Testis (tissue), 2 donors: ENCODE measurements at regions not wholly inside any gene's neighbourhood (a gene's known extent, or its start where the extent isn't known, plus 50 kb on each side); places are given as distances from the start of the nearest gene placed in this dataset.

Source experiments
- DNase-seq: peaks from one replicate; pipeline ENCODE4 v3.0.0-alpha.2; 2019
- H3K27ac ChIP-seq, 2 donors: fragments of 200-600 bp; sonication (generic); one replicate each; pipeline ENCODE4 v1.5.1; 2019
- H3K27me3 ChIP-seq: fragments of 200-600 bp; sonication (generic); one replicate; pipeline ENCODE4 v1.5.1; 2019
- H3K36me3 ChIP-seq: fragments of 200-600 bp; sonication (generic); one replicate; pipeline ENCODE4 v1.5.1; 2017; ENCODE audit warnings: low read depth; ENCODE audit errors: missing control alignments
- H3K4me1 ChIP-seq: fragments of 200-600 bp; sonication (generic); one replicate; pipeline ENCODE4 v1.5.1; 2019
- H3K4me3 ChIP-seq, 2 donors: fragments of 200-600 bp; sonication (generic); one replicate each; pipeline ENCODE4 v1.5.1; 2017 to 2019
- H3K9me3 ChIP-seq: fragments of 200-600 bp; sonication (generic); one replicate; pipeline ENCODE4 v1.5.1; 2017
- POLR2A ChIP-seq: fragments of 450-650 bp; IDR thresholded peaks from one replicate; pipeline ENCODE4 v1.6.1; 2017; ENCODE audit warnings: antibody characterized with exemption, mild to moderate bottlenecking, moderate library complexity
- WGBS, 2 donors: methylation state at CpG; one replicate each; pipeline ENCODE4 v1.1.5; 2018; 5-methylcytosine and 5-hydroxymethylcytosine counted together
- intact Hi-C: fragments of 100-400 bp; cut with DNase I; formaldehyde crosslinking; loops from one replicate; pipeline ENCODE4 v1.15.1; 2023; ENCODE audit warnings: low total_unique reads
- TF ChIP-seq, protein P1 (sequence below), 3 experiments: fragments of 450-650 bp in 2 of 3; fragments of 200-600 bp in 1 of 3; sonication (generic) in 1 of 3; IDR thresholded peaks; one replicate each; pipeline ENCODE4 v1.5.1; 2016 to 2019; ENCODE audit warnings: antibody characterized with exemption in 3 of 3, mild to moderate bottlenecking in 2 of 3, moderate library complexity in 1 of 3

DNA sequence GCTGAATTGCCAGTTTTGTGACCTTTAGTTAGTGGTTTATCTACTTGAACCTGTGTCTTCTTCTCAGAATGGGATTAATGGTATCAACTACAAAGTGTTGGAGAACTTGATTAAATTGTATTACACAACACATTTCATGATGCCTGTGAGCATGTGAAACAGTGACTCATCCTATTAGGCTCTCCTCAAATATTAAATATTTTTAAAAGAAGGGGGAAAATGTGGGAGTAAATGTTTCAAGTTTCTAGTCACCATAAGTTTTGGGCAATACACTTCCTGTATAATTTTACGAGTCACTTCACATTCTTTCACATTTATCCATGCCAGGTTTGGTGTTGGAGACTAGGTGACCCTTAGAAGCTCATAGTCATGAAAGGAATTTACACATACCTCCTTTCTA, 147.0 kb downstream of the HS3ST1 start:
- H3K4me3 ChIP-seq: no peak overlapping the region
- WGBS, 2 donors: 79 to 84% methylated on average over 1 of the region's 1 CpG
- no peaks in the 10 kb centered on the region for H3K4me1 ChIP-seq
- DNase-seq: no peak
- intact Hi-C loops: no loop called here
- no peak overlapping the region for H3K27ac ChIP-seq
- H3K36me3 ChIP-seq: no peaks in the 10 kb centered on the region
- TF ChIP-seq POLR2A: no peak
- TF ChIP-seq, protein P1, sequence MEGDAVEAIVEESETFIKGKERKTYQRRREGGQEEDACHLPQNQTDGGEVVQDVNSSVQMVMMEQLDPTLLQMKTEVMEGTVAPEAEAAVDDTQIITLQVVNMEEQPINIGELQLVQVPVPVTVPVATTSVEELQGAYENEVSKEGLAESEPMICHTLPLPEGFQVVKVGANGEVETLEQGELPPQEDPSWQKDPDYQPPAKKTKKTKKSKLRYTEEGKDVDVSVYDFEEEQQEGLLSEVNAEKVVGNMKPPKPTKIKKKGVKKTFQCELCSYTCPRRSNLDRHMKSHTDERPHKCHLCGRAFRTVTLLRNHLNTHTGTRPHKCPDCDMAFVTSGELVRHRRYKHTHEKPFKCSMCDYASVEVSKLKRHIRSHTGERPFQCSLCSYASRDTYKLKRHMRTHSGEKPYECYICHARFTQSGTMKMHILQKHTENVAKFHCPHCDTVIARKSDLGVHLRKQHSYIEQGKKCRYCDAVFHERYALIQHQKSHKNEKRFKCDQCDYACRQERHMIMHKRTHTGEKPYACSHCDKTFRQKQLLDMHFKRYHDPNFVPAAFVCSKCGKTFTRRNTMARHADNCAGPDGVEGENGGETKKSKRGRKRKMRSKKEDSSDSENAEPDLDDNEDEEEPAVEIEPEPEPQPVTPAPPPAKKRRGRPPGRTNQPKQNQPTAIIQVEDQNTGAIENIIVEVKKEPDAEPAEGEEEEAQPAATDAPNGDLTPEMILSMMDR (IDR thresholded peaks at IDR 0.05): no peak
- H3K9me3 ChIP-seq: no peaks in the 10 kb centered on the region
- H3K27me3 ChIP-seq: no peaks in the 10 kb centered on the region

DNA sequence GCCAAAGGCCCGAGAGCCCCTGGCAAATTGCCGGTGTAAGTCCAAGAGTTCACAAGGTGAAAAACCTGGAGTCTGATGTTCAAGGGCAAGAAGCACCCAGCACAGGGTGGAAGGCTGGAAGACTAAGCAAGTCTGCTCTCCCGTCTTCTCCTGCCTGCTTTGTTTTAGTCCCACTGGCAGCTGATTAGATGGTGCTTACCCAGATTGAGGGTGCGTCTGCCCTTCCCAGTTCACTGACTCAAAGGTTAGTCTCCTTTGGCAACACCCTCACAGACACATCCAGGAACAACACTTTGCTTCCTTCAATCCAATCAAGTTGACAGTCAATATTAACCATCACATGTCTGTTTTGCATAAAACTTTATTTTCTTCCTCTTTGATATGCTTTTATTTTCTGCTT, 157.4 kb downstream of the HS3ST1 start:
- Histone ChIP-seq H3K27ac (no peak overlapping the region), H3K4me3 (no peak overlapping the region), H3K27me3 (no peaks in the 10 kb centered on the region), H3K9me3 (no peaks in the 10 kb centered on the region), H3K36me3 (no peaks in the 10 kb centered on the region), H3K4me1 (no peaks in the 10 kb centered on the region)
- no peak for TF ChIP-seq POLR2A
- TF ChIP-seq, protein P1 (IDR thresholded peaks at IDR 0.05): no peak
- 72 to 85% methylated on average over 4 of the region's 4 CpGs for WGBS, 2 donors
- intact Hi-C loops: no loop called here
- DNase-seq: no peak

DNA sequence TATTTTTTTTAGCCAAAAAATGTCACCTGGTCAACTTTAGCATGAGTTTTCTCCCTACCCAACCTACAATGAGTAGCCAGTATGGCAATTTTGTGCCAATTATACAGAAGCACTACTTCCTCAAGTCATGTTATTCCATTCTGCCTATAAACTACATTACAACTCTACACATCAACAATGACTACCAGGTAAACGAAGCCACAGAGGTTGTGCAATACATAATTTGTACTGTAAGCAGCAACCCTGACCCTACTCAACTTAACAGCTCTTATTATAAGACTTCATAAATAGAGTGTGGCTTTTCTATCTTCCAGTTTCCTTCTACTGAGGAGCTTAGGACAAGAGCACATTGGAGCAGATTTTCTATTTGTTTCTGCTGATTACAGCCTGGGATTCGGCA, 160.5 kb downstream of the HS3ST1 start:
- Histone ChIP-seq H3K9me3 (no peaks in the 10 kb centered on the region), H3K27ac (no peak overlapping the region), H3K4me3 (no peak overlapping the region), H3K36me3 (no peaks in the 10 kb centered on the region), H3K4me1 (no peaks in the 10 kb centered on the region), H3K27me3 (no peaks in the 10 kb centered on the region)
- WGBS, 2 donors: 85 to 86% methylated on average over 2 of the region's 2 CpGs
- no peak for DNase-seq
- TF ChIP-seq, protein P1 (IDR thresholded peaks at IDR 0.05): no peak
- no peak for TF ChIP-seq POLR2A
- intact Hi-C loops: no loop called here

DNA sequence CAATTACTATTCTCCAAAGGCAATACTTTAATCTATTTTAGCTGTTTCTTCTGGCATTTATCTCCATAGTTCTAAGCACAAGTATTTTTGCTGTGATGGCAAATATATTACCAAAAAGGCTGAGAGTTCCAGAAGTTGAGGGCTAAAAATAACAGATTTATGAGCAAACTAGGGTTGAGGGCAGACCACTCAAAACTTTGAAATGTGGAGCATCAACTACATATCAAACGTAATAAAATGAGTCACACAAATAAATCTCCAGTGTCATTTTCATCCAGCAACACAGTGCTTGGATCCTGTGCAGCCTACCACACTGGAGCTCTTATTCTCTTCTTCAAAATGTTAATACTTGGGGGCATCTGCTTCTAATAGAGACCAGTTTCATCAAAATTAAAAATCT, 163.9 kb downstream of the HS3ST1 start:
- no peaks in the 10 kb centered on the region for H3K36me3 ChIP-seq
- no peak for DNase-seq
- TF ChIP-seq POLR2A: no peak
- TF ChIP-seq, protein P1 (IDR thresholded peaks at IDR 0.05): no peak
- no peaks in the 10 kb centered on the region for H3K4me1 ChIP-seq
- no peak overlapping the region for H3K27ac ChIP-seq
- intact Hi-C loops: no loop called here
- H3K27me3 ChIP-seq: no peaks in the 10 kb centered on the region
- no peaks in the 10 kb centered on the region for H3K9me3 ChIP-seq
- no peak overlapping the region for H3K4me3 ChIP-seq
- 42 to 60% methylated on average over 1 of the region's 1 CpG for WGBS, 2 donors

DNA sequence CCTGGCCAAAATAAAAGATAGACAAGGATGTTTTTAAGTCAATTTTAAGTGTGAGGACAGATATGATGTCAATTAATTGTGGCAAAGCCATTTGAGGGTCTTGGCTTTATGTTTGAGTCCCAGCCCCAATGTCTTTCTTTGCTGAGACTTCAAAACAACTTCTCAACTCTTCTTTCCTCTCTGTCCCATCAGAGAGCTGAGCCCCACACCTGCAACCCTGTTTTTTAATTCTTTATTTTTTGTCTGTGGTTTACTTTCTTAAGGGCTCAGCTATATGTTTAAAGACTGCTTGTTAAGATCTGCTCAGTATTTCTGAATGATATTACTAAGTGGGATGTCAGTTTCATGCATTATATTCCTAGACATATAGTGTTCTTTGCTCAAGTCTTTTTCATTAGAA, 164.3 kb downstream of the HS3ST1 start:
- DNase-seq: no peak
- no peak for TF ChIP-seq POLR2A
- TF ChIP-seq, protein P1 (IDR thresholded peaks at IDR 0.05): no peak
- H3K27ac ChIP-seq: no peak overlapping the region
- H3K36me3 ChIP-seq: no peaks in the 10 kb centered on the region
- no peaks in the 10 kb centered on the region for H3K9me3 ChIP-seq
- H3K27me3 ChIP-seq: no peaks in the 10 kb centered on the region
- intact Hi-C loops: no loop called here
- no peak overlapping the region for H3K4me3 ChIP-seq
- no peaks in the 10 kb centered on the region for H3K4me1 ChIP-seq
